K562 (cell line): ENCODE measurements at regions not wholly inside any gene's neighbourhood (a gene's known extent, or its start where the extent isn't known, plus 50 kb on each side); places are given as distances from the start of the nearest gene placed in this dataset.

Experiments
- ATAC-seq: fragments of 200-7000 bp; cut with Tn5 transposase; 3 replicates; pipeline ENCODE4 v1.9.1; 2020; ENCODE audit warnings: moderate library complexity
- BruUV-seq: library from RNA; stranded (reverse); fragments of 400-500 nt; replicated peaks from 2 replicates; lab custom pipeline; 2021; lab: Mats Ljungman, UMichigan
- CTCF ChIA-PET: fragments of 300-600 bp; formaldehyde crosslinking; extraction: SDS; loops from one replicate; lab custom pipeline; 2021; ENCODE audit warnings: low intra/inter-chr PET ratio; lab: Yijun Ruan, JAX
- POLR2A ChIA-PET: fragments of 300-600, 350-650 bp; sonication (Branson Sonifier 250); formaldehyde crosslinking; extraction: SDS; loops from one replicate; lab custom pipeline; 2021; ENCODE audit warnings: antibody characterized with exemption, inconsistent platforms; lab: Yijun Ruan, JAX
- DNase-seq, 4 experiments: peaks; one replicate each; pipeline versions ENCODE4 v3.0.0 to v3.0.0-alpha.2; 2011 to 2018; ENCODE audit warnings: low spot score in 3 of 4, mixed read lengths in 3 of 4; ENCODE audit errors: extremely low read depth in 1 of 4
- FAIRE-seq: peaks from 2 replicates; lab custom pipeline; 2011; peaks lifted over from hg19 to GRCh38; lab: Jason Lieb, UNC
- H2AFZ ChIP-seq: 2 replicates; pipeline ENCODE4 v1.6.0; 2011; ENCODE audit warnings: low read depth, low read length, control low read depth, inconsistent platforms
- H3K27ac ChIP-seq: fragments of 200-600 bp; 3 replicates; pipeline ENCODE4 v1.8.0; 2011; ENCODE audit warnings: low read depth, mild to moderate bottlenecking, control low read depth, inconsistent platforms, low read length, moderate library complexity, mixed read lengths; ENCODE audit errors: extremely low read depth
- H3K27me3 ChIP-seq, 2 experiments: fragments of 300-600 bp in 1 of 2; 2 replicates in 1 of 2; 3 replicates in 1 of 2; pipeline versions ENCODE4 v1.6.0 to v1.8.0; 2011; ENCODE audit warnings: inconsistent platforms in 2 of 2, low read length in 2 of 2, mild to moderate bottlenecking in 1 of 2, mixed read lengths in 1 of 2, moderate library complexity in 1 of 2; ENCODE audit not compliant: control insufficient read depth in 2 of 2, insufficient read depth in 2 of 2
- H3K36me3 ChIP-seq: fragments of 300-600 bp; 3 replicates; pipeline ENCODE4 v1.8.0; 2011; ENCODE audit warnings: mild to moderate bottlenecking, low read length, inconsistent platforms; ENCODE audit not compliant: control insufficient read depth, insufficient read depth
- H3K4me1 ChIP-seq, 2 experiments: fragments of 200-600 bp in 1 of 2; replicated peaks in 1 of 2; 2 replicates in 1 of 2; 3 replicates in 1 of 2; pipeline versions ENCODE4 v1.5.1 to v1.8.0; 2011; ENCODE audit warnings: inconsistent platforms in 2 of 2, low read length in 2 of 2, mild to moderate bottlenecking in 1 of 2, mixed read lengths in 1 of 2, moderate library complexity in 1 of 2; ENCODE audit not compliant: control insufficient read depth in 2 of 2, insufficient read depth in 2 of 2
- H3K4me2 ChIP-seq: 2 replicates; pipeline ENCODE4 v1.6.1; 2011; ENCODE audit warnings: low read length, control low read depth, inconsistent platforms, mixed read lengths; ENCODE audit not compliant: insufficient read depth
- H3K4me3 ChIP-seq: fragments of 200-600 bp; sonication (generic), shearing (Covaris generic); 2 replicates; pipeline ENCODE4 v1.5.1; 2016; ENCODE audit warnings: control low read depth, inconsistent platforms
- H3K79me2 ChIP-seq: fragments of 200-600 bp; 3 replicates; pipeline ENCODE4 v1.8.0; 2011; ENCODE audit warnings: low read length, inconsistent platforms; ENCODE audit not compliant: control insufficient read depth, insufficient read depth
- H3K9ac ChIP-seq, 2 experiments: 2 replicates each; pipeline versions ENCODE4 v1.6.0 to v1.6.1; 2011; ENCODE audit warnings: low read depth in 2 of 2, low read length in 2 of 2, control low read depth in 1 of 2, inconsistent platforms in 1 of 2, mild to moderate bottlenecking in 1 of 2, mixed read lengths in 1 of 2; ENCODE audit not compliant: insufficient read depth in 1 of 2
- H3K9me1 ChIP-seq: one replicate; pipeline ENCODE4 v1.6.0; 2011; ENCODE audit warnings: inconsistent platforms, mild to moderate bottlenecking, low read length, moderate library complexity; ENCODE audit not compliant: control insufficient read depth, insufficient read depth
- H3K9me3 ChIP-seq: replicated peaks from 2 replicates; pipeline ENCODE4 v1.5.1; 2011; ENCODE audit warnings: low read depth, low read length, inconsistent platforms; ENCODE audit not compliant: control insufficient read depth, insufficient read depth
- H4K20me1 ChIP-seq: replicated peaks from 2 replicates; pipeline ENCODE4 v1.6.1; 2011; ENCODE audit warnings: low read length, inconsistent platforms, mixed read lengths; ENCODE audit not compliant: control insufficient read depth, insufficient read depth
- FOS ChIP-seq: IDR thresholded peaks from 3 replicates; pipeline ENCODE4 v1.6.1; 2011; ENCODE audit not compliant: insufficient read length; ENCODE audit errors: extremely low read depth
- JUN ChIP-seq, 2 experiments: sonication (generic) in 1 of 2; formaldehyde crosslinking in 1 of 2; IDR thresholded peaks; 2 replicates each; pipeline versions ENCODE4 v1.6.1 to v1.8.0; 2012 to 2022; ENCODE audit warnings: borderline replicate concordance in 2 of 2, mild to moderate bottlenecking in 2 of 2, improper control_type of control experiment in 1 of 2, low read depth in 1 of 2, low read length in 1 of 2, missing genetic modification reagents in 1 of 2
- KLF1 ChIP-seq: fragments of 450-650 bp; IDR thresholded peaks from 2 replicates; pipeline ENCODE4 v1.6.1; 2016; ENCODE audit warnings: missing genetic modification characterization, missing compliant biosample characterization
- KLF6 ChIP-seq: fragments of 250-450 bp; sonication (Bioruptor Pico); IDR thresholded peaks from 2 replicates; pipeline ENCODE4 v1.4.0; 2020; ENCODE audit warnings: mild to moderate bottlenecking, moderate library complexity, borderline replicate concordance
- MECOM ChIP-seq: fragments of 250-450 bp; sonication (Bioruptor Pico); IDR thresholded peaks from 2 replicates; pipeline ENCODE4 v1.8.0; 2022; ENCODE audit warnings: inconsistent platforms
- POLR2H ChIP-seq: IDR thresholded peaks from 2 replicates; pipeline ENCODE4 v1.6.1; 2016; ENCODE audit warnings: missing genetic modification characterization, low read depth, mild to moderate bottlenecking, control low read depth, missing compliant biosample characterization, moderate library complexity
- RBM25 ChIP-seq: fragments of 200-400 bp; formaldehyde crosslinking; IDR thresholded peaks from 2 replicates; pipeline ENCODE4 v1.6.1; 2018; ENCODE audit warnings: low read length, low read depth, moderate library complexity; ENCODE audit not compliant: severe bottlenecking
- SREBF1 ChIP-seq: fragments of 150-350 bp; IDR thresholded peaks from 2 replicates; pipeline ENCODE4 v1.6.1; 2014; ENCODE audit warnings: antibody characterized with exemption, low read depth, low read length, borderline replicate concordance
- ZFP30 ChIP-seq: fragments of 250-450 bp; sonication (Bioruptor Pico); IDR thresholded peaks from 2 replicates; pipeline ENCODE4 v1.8.0; 2022; ENCODE audit warnings: moderate library complexity, mild to moderate bottlenecking, inconsistent platforms, borderline replicate concordance
- ZNF143 ChIP-seq: sonication (generic); formaldehyde crosslinking; IDR thresholded peaks from 2 replicates; pipeline ENCODE4 v1.9.0; 2022; ENCODE audit warnings: mild to moderate bottlenecking, missing genetic modification reagents
- ZNF696 ChIP-seq: fragments of 250-450 bp; sonication (Bioruptor Pico); conservative IDR thresholded peaks from 2 replicates; pipeline ENCODE4 v1.4.0; 2020; ENCODE audit warnings: mild to moderate bottlenecking, moderate library complexity
- WGBS: fragments of 100-300 bp; shearing (Covaris generic); methylation state at CpG from one replicate; pipeline ENCODE4 v1.1.6; 2016; ENCODE audit warnings: low coverage, mixed read lengths; ENCODE audit not compliant: insufficient coverage; ENCODE audit errors: missing lambda C conversion rate; 5-methylcytosine and 5-hydroxymethylcytosine counted together
- in situ Hi-C: fragments of 300-500 bp; cut with MboI; formaldehyde crosslinking; loops from 4 replicates; pipeline ENCODE4 v1.15.0; 2018; ENCODE audit warnings: inconsistent platforms, mixed read lengths
- intact Hi-C: fragments of 100-400 bp; cut with micrococcal nuclease; formaldehyde crosslinking; loops from 2 replicates; pipeline ENCODE4 v1.14.2; 2022
- TF ChIP-seq, protein P1 (sequence below): fragments of 250-450 bp; sonication (Bioruptor Pico); IDR thresholded peaks from 2 replicates; pipeline ENCODE4 v1.4.0; 2020; ENCODE audit warnings: mild to moderate bottlenecking, moderate library complexity, borderline replicate concordance
- TF ChIP-seq, protein P2 (sequence below), 2 experiments: fragments of 200-800 bp in 1 of 2; sonication (Bioruptor generic) in 1 of 2; sonication (generic) in 1 of 2; formaldehyde crosslinking in 1 of 2; IDR thresholded peaks in 1 of 2; conservative IDR thresholded peaks in 1 of 2; 2 replicates each; pipeline versions ENCODE4 v1.5.0 to v1.6.1; 2016 to 2020; ENCODE audit warnings: missing compliant biosample characterization in 1 of 2, missing genetic modification characterization in 1 of 2, missing genetic modification reagents in 1 of 2

DNA sequence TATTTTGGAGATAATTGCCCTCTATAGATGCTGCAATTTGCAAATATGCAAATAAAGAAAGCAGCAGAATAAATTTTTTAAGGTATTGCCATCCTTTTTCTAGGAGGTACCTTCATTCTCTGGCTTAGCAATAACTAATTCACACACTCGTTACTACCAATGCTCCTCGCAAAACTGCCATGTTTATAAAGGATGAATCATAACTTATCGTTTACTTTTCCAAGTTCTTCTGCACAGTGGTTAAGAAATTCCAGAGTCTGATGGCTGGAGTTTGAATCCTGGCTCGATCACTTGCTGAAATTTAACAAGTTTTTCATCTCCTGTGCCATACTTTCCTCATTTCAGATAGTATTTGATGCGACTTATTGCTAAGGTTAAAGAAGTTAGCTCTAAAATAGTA, 708.6 kb upstream of the KLHL1 start:
- DNase-seq, result no peak
- BruUV-seq, result no TSS peak
- 0% methylated on average over 5 of the region's 5 CpGs for WGBS
- no peaks in the 10 kb centered on the region for H3K9me3 ChIP-seq
- no peaks in the 10 kb centered on the region for H3K9me1 ChIP-seq
- H3K4me3 ChIP-seq, result no peak overlapping the region
- H3K4me2 ChIP-seq, result no peak overlapping the region
- CTCF ChIA-PET, result no interaction called here
- in situ Hi-C loops (no loop called here), intact Hi-C loops (no loop called here)
- FAIRE-seq, result no peak
- no peaks in the 10 kb centered on the region for H3K36me3 ChIP-seq
- H3K4me1 ChIP-seq, result no peaks in the 10 kb centered on the region
- H3K9ac ChIP-seq, result no peak overlapping the region
- POLR2A ChIA-PET, result no interaction called here
- H2AFZ ChIP-seq, result no peak overlapping the region
- no peak for ATAC-seq
- no peaks in the 10 kb centered on the region for H4K20me1 ChIP-seq
- H3K27ac ChIP-seq, result no peak overlapping the region
- H3K27me3 ChIP-seq, result no peaks in the 10 kb centered on the region
- H3K79me2 ChIP-seq, result no peaks in the 10 kb centered on the region
- TF ChIP-seq ZFP30 (CRISPR knock-in tag) (no peak), SREBF1 (no peak), POLR2H (tag) (no peak), MECOM (CRISPR knock-in tag) (no peak), FOS (no peak), ZNF696 (CRISPR knock-in tag) (no peak), ZNF143 (CRISPR knock-in tag) (no peak), RBM25 (no peak), KLF6 (no peak), KLF1 (tag) (no peak), JUN (IDR thresholded peaks at IDR 0.05; ENCODE audit: borderline replicate concordance, low read depth, low read length) (no peak), JUN (CRISPR knock-in tag; IDR thresholded peaks at IDR 0.05; ENCODE audit: borderline replicate concordance) (no peak)
- TF ChIP-seq, protein P1, sequence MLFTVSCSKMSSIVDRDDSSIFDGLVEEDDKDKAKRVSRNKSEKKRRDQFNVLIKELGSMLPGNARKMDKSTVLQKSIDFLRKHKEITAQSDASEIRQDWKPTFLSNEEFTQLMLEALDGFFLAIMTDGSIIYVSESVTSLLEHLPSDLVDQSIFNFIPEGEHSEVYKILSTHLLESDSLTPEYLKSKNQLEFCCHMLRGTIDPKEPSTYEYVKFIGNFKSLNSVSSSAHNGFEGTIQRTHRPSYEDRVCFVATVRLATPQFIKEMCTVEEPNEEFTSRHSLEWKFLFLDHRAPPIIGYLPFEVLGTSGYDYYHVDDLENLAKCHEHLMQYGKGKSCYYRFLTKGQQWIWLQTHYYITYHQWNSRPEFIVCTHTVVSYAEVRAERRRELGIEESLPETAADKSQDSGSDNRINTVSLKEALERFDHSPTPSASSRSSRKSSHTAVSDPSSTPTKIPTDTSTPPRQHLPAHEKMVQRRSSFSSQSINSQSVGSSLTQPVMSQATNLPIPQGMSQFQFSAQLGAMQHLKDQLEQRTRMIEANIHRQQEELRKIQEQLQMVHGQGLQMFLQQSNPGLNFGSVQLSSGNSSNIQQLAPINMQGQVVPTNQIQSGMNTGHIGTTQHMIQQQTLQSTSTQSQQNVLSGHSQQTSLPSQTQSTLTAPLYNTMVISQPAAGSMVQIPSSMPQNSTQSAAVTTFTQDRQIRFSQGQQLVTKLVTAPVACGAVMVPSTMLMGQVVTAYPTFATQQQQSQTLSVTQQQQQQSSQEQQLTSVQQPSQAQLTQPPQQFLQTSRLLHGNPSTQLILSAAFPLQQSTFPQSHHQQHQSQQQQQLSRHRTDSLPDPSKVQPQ (CRISPR knock-in tag), result no peak
- TF ChIP-seq, protein P2, sequence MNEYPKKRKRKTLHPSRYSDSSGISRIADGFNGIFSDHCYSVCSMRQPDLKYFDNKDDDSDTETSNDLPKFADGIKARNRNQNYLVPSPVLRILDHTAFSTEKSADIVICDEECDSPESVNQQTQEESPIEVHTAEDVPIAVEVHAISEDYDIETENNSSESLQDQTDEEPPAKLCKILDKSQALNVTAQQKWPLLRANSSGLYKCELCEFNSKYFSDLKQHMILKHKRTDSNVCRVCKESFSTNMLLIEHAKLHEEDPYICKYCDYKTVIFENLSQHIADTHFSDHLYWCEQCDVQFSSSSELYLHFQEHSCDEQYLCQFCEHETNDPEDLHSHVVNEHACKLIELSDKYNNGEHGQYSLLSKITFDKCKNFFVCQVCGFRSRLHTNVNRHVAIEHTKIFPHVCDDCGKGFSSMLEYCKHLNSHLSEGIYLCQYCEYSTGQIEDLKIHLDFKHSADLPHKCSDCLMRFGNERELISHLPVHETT (CRISPR knock-in tag; conservative IDR thresholded peaks at IDR 0.05 in 1 of 2, IDR thresholded peaks at IDR 0.05 in 1 of 2), result no peak
